ENCODE measurements at regions not wholly inside any gene's neighbourhood (a gene's known extent, or its start where the extent isn't known, plus 50 kb on each side); places are given as distances from the start of the nearest gene placed in this dataset.

- DNase-seq (ENCODE audit: low spot score) = no peak
These were observed 49.9 kb upstream of the PPP1R3A start for GRCh38 chr7:113968713-113969112.

Measured in mucosa of gallbladder (tissue), 1 donor.